HG02938 (cell line): ENCODE measurements at regions not wholly inside any gene's neighbourhood (a gene's known extent, or its start where the extent isn't known, plus 50 kb on each side); places are given as distances from the start of the nearest gene placed in this dataset.
A peak's percentile ranks its signal among the peaks of the same experiment; 100 is the strongest.
"Not testable (repeated sequence)": the region's sequence is repeated elsewhere in the genome, so short reads cannot be mapped to it uniquely, and the experiment has no call there.

Experiments
- ATAC-seq: cut with Tn5 transposase; IDR thresholded peaks from one replicate; pipeline ENCODE4 v1.9.1; 2021; ENCODE audit warnings: mild to moderate bottlenecking, moderate library complexity; ENCODE audit not compliant: unreplicated experiment

DNA sequence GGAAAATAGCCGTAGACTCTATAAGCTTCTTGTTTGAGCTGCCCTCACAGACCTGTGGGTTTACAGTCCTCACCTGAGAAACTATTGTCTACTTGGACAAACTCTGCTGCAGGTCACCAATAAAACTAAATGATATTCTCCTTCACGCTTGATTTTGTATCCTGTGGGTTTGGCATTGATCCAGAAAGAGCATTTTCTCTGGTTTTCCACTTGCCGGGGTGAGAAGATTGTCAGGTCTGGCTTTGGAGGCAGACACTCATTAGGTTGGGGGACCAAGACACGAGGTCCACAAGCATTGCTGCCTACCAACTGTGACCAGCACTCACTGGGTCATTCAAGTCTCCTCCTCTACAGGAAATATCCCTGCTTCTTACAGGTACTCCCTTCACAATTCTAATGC is 68.5 kb downstream of the CDC14C start:
- ATAC-seq = no peak

DNA sequence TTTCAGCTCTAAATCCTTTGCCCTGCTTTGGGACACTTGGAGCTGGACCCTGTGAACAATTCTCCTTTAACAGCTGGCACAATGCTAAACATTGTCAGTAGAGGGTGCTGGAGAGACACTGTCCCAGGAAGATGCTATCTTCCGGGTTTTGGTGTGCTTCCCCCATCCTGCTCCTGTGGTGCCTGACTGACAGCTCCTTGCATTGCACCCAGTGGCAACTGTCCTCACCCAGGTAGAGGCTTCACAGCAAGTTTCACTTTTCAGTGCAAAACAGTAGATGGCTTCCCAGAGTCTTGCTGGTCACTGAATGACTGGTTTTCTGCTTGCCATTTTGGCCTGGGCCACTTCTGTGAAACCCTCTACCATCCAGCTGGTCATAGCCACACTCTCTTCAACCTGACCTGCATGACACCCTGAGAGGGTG is 77.3 kb downstream of the CDC14C start:
- peak; percentile 99 for ATAC-seq

- no peak for ATAC-seq
Observed at GRCh38 chr7:49010717-49011116, 86.4 kb downstream of the CDC14C start.

DNA sequence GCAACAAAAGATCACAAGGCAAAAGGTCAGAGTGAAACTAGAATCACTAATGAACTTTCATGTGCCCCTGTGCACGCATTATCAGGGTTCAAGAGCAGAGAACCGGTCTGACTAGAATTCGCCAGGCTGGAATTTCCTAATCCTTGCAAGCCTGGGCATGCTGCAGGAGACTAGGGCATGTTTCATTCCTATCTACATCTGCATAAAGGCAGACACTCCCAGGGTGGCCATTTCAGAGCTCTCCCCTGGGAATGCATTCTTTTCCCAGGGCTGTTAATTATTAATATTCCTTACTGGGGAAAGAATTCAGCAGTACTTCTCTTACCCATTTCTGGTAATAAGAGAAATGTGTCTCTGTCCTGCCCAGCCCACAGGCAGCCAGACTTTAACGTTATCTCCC is 90.5 kb downstream of the CDC14C start:
- no peak for ATAC-seq

GRCh38 chr7:49020145-49020544 is 95.8 kb downstream of the CDC14C start:
- ATAC-seq = no peak

- ATAC-seq = no peak
Observed at GRCh38 chr7:49022448-49022847, 98.1 kb downstream of the CDC14C start.

DNA sequence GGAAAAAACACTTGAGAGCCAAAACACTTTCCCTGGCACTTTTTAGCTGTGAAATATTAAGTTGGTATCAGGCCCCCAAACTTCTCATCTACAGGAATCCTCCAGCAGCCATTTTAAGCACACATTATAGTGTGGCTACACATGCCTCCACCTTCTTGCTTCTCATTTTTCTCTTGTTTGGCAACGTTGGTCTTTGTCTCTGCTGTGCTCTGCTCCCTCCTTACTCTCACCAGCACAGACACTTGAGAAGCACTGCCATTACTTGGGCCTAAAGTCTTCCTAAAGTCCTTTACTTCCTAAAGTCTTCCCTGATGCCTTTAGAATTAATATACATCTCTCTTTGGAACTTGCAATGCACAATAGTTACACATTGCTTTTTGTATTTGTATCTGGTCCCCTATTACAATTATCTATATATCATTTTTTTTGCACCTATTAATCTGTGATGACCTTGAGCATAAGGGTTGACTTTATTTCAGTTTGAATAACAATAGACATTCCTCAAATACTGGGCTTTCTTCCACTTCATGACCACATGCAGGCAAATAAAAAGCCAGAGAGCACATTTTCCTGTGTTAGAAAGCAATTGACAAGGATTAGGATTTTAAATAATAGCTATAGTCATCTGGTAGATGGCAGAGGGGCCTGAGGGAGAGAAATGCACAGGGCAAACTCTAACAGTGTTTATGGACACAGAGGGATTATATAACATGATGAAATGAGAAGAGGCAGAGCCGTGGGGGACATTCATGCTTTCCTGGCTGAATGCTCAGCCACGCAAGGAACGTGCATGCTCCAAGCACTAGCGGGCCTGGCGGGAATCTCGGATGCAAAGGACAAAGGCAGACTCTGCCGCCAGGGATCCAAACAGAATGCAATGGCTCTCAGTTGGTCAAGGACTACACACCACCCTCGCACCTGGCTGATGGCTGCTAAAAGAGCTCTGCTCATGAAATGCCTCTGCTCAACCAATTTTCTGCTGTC is 99.3 kb downstream of the CDC14C start:
- no peak for ATAC-seq

DNA sequence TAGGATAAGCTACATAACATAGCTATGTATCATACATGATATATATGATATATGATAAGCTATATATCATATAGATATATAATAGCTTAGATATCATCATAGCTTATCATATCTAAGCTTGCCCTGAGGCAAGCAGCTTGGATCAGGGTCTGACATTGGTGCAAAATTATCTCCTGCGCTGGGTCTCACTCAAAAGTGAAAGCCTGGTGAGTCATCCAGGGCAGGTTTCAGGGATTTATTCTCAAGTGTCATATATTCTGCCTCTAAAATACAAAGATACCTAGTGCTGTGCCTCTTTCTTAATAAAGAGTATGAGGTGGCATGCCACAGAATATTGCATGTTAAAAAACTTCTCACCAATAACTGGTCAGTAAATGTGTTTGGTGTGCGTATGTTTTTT is 105.9 kb downstream of the CDC14C start:
- no peak for ATAC-seq

DNA sequence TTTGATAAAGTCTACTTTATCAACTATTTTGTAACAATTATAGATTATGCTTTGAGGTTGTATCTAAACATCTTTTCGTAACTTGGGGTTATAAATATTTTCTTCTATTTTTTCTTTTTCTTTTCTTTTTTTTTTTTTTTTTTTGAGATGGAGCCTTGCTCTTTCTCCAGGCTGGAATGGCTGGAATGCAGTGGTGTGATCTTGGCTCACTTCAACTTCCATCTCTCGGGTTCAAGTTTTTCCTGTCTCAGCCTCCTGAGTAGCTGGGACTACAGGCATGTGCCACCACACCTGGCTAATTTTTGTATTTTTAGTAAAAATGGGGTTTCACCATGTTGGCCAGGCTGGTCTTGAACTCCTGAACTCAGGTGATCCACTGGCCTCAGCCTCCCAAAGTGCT is 108.8 kb downstream of the CDC14C start:
- ATAC-seq = not testable (repeated sequence)

DNA sequence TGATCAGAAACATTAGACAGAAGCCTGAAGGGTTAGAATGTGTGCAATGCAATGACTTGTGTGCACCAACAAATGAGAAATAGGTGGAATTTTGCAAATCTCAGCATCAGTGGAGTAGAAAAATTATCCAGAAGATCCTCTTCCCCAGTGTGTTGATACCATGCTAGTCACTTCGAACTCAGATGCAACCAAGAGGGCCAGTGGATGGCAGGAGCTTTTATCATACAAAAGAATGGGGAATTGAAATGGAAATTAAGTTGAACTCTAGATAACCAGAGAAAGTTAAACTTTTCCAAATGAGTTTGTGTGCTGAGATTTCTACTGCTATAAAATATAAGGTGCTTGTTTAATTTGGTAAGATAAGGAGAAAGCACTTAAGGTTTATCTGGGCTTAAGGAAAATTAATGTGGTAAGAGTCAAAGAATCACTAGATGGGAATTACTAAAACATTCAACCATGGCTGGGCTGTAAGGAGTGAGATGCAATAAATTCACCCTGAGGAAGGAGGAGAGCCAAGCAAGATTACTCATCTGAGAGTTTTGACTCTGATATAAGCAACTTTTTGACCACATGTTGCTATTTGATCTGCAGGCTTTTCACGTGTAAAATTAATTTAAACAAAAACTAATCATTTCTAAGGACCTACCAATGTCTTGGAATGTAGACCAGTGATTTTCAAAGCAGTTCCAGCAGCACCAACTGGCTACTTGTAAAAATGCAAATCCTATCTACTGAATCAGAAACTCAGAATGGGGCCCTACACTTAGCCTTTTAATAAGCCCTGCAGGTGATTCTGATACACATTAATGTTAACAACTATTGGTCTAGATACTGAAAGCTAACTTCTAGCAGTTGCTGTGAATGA is 113.2 kb downstream of the CDC14C start:
- no peak for ATAC-seq

GRCh38 chr7:49038821-49039358 is 114.5 kb downstream of the CDC14C start:
- ATAC-seq = no peak

GRCh38 chr7:49060743-49061142 is 136.4 kb downstream of the CDC14C start:
- ATAC-seq = no peak

GRCh38 chr7:49074538-49074937 is 150.2 kb downstream of the CDC14C start:
- no peak for ATAC-seq

DNA sequence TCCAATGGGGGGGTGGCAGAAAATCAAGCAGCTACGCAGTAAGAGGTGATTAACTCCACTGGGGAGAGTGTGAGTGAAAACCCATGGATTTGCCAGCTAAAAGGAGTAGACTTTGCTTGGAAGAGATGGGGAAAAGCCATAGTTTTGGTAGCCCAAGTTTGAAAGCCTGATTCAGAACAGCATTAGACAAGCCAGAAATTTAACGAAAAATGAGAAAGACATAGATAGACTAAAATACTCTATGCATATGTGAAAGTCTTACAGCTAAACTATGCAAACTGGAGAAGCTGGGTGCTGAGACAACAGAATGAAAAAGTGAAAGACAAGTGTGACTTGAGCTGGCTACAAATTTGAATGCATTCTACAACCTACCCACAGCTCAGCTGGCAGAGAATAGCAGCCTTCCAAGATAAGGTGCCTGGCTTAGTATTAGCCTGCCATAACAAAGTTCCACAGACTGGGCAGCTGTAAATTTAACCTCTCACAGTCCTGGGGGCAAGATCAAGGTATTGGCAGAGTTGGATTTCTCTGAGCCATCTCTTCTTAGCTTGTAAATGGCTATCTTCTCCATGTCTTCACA is 156.6 kb downstream of the CDC14C start:
- no peak for ATAC-seq

GRCh38 chr7:49088017-49088416 is 163.7 kb downstream of the CDC14C start:
- no peak for ATAC-seq

- no peak for ATAC-seq
Observed at GRCh38 chr7:49089717-49090116, 165.4 kb downstream of the CDC14C start.

GRCh38 chr7:49091089-49091488 is 166.7 kb downstream of the CDC14C start:
- ATAC-seq = no peak

DNA sequence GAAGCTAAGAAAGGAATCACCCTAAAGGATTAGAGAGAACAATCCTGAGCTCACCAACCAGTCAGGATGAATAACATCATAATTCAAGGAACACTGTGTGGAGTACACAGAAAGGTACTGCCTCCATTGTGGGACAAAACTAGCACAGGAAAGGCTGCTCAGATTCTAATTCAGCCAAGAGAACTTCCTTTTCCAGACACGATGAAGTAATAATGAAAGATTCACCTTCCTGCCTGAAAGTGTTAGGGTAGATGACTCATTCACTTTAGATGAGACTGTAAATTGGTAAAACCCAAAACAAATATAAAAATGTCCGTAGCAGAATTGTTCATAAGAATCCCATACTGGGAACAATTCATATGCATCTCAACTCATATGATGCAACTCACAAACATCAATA is 167.2 kb downstream of the CDC14C start:
- ATAC-seq = no peak

DNA sequence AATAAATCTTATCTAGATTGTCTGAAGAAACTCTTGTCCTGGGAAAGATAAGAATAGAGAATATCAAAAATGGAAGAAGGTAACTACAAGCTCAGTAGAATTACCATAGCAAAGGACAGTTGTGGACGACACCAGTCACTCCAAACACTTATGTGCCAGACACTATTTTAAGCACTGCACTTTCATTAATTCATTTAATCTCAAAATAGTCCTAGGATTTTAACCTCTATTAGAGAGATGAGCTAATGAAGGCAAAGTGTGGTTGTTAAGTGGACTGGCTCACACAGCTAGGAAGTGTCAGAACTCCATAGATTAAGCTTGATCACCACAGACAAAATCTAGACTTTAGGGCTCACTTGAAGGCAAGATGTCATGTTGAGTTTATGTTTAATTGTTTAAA is 168.9 kb downstream of the CDC14C start:
- no peak for ATAC-seq

GRCh38 chr7:49094866-49095265 is 170.5 kb downstream of the CDC14C start:
- ATAC-seq = no peak
